ENCODE measurements at regions not wholly inside any gene's neighbourhood (a gene's known extent, or its start where the extent isn't known, plus 50 kb on each side); places are given as distances from the start of the nearest gene placed in this dataset.
"Not testable (repeated sequence)": the region's sequence is repeated elsewhere in the genome, so short reads cannot be mapped to it uniquely, and the experiment has no call there.

GRCh38 chr6:4359108-4359730, 223.8 kb upstream of the ECI2 start:
- Mint-ChIP-seq H3K4me3 (no peak overlapping the region), H3K27ac (no peak overlapping the region), H3K4me1 (ENCODE audit: low read depth) (no peaks in the 10 kb centered on the region), H3K36me3 (ENCODE audit: insufficient read depth in 2 of 2) (peaks cover 0 to 1% of the 10 kb centered on the region in 2 donors), H3K9me3 (peaks cover 2 to 8% of the 10 kb centered on the region in 2 donors), H3K27me3 (ENCODE audit: low read depth) (peaks cover 24% of the 10 kb centered on the region)
- no peak for DNase-seq
- ATAC-seq (replicated peaks in 1 of 2): no peak

- H3K27me3 Mint-ChIP-seq (ENCODE audit: low read depth): peaks cover 22% of the 10 kb centered on the region
- peaks cover 2 to 8% of the 10 kb centered on the region in 2 donors for H3K9me3 Mint-ChIP-seq
- peaks cover 0 to 1% of the 10 kb centered on the region in 2 donors for H3K36me3 Mint-ChIP-seq (ENCODE audit: insufficient read depth in 2 of 2)
- no peak overlapping the region for H3K27ac Mint-ChIP-seq
- ATAC-seq (replicated peaks in 1 of 2): peak; percentile 49 to 93
- no peak overlapping the region for H3K4me3 Mint-ChIP-seq
- peak; percentile 32 to 50 for DNase-seq
- H3K4me1 Mint-ChIP-seq (ENCODE audit: low read depth): no peaks in the 10 kb centered on the region
Observed at GRCh38 chr6:4358414-4359107, 223.2 kb upstream of the ECI2 start.

DNA sequence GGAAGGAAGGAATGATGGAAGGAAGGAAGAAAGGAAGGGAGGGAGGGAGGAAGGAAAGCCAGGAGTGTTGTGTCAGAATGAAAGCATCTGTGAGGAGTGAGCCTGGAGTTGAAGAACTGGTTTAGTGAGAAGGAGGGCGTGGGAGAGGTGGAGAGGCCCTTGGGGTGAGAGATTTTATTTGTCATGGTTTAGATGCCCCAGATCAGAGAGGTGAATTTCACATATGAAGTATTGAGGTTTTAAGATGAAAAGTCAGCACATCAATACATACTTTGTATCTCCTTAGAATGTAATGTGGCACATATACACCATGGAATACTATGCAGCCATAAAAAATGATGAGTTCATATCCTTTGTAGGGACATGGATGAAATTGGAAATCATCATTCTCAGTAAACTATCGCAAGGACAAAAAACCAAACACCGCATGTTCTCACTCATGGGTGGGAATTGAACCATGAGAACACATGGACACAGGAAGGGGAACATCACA, 222.3 kb upstream of the ECI2 start:
- not testable (repeated sequence) for DNase-seq; H3K4me1 Mint-ChIP-seq (ENCODE audit: low read depth); H3K36me3 Mint-ChIP-seq (ENCODE audit: insufficient read depth in 2 of 2); ATAC-seq (replicated peaks in 1 of 2); H3K4me3 Mint-ChIP-seq; H3K9me3 Mint-ChIP-seq; H3K27ac Mint-ChIP-seq
- H3K27me3 Mint-ChIP-seq (ENCODE audit: low read depth): peaks cover 22% of the 10 kb centered on the region

- peaks cover 0 to 1% of the 10 kb centered on the region in 2 donors for H3K36me3 Mint-ChIP-seq (ENCODE audit: insufficient read depth in 2 of 2)
- no peak for ATAC-seq (replicated peaks in 1 of 2)
- no peaks in the 10 kb centered on the region for H3K4me1 Mint-ChIP-seq (ENCODE audit: low read depth)
- H3K27me3 Mint-ChIP-seq (ENCODE audit: low read depth): peaks cover 21% of the 10 kb centered on the region
- H3K4me3 Mint-ChIP-seq: no peak overlapping the region
- peaks cover 2 to 8% of the 10 kb centered on the region in 2 donors for H3K9me3 Mint-ChIP-seq
- no peak overlapping the region for H3K27ac Mint-ChIP-seq
- no peak for DNase-seq
Observed at GRCh38 chr6:4356899-4357659, 221.7 kb upstream of the ECI2 start.

- no peaks in the 10 kb centered on the region for H3K4me1 Mint-ChIP-seq (ENCODE audit: low read depth)
- H3K9me3 Mint-ChIP-seq: peaks cover 2 to 8% of the 10 kb centered on the region in 2 donors
- no peak overlapping the region for H3K27ac Mint-ChIP-seq
Observed at GRCh38 chr6:4355241-4355640, 219.9 kb upstream of the ECI2 start.

DNA sequence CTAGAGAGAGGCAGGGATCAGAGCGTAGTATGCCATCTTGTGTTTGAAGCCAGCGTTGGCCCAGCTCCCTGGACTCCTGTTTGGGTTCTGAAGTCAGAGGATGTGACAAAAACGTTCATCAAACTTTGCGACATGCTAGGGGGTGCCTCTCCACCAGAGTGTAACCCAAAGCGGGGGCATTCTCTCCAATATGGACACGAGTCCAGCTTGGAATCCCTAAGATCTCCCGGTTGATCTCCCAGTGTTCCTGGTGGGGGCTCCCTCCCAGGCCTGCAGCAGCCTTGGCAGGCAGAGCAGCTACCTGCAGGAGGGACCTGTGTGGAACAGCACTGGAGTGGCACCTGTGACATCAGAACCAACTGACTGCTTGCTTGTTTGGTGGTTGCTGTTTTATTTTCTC, 218.8 kb upstream of the ECI2 start:
- Mint-ChIP-seq H3K4me3 (no peak overlapping the region), H3K27me3 (ENCODE audit: low read depth) (peaks cover 10% of the 10 kb centered on the region), H3K4me1 (ENCODE audit: low read depth) (no peaks in the 10 kb centered on the region), H3K36me3 (ENCODE audit: insufficient read depth in 2 of 2) (peaks cover 0 to 1% of the 10 kb centered on the region in 2 donors), H3K27ac (no peak overlapping the region), H3K9me3 (peaks cover 2 to 8% of the 10 kb centered on the region in 2 donors)
- no peak for ATAC-seq (replicated peaks in 1 of 2)
- DNase-seq: no peak

More at GRCh38 chr6:4355241-4355640, 219.9 kb upstream of the ECI2 start:
- Mint-ChIP-seq H3K27me3 (ENCODE audit: low read depth) (peaks cover 10% of the 10 kb centered on the region), H3K4me3 (no peak overlapping the region), H3K36me3 (ENCODE audit: insufficient read depth in 2 of 2) (peaks cover 0 to 1% of the 10 kb centered on the region in 2 donors)
- ATAC-seq (replicated peaks in 1 of 2) (no peak), DNase-seq (no peak)

GRCh38 chr6:4352731-4353130, 217.4 kb upstream of the ECI2 start:
- H3K27me3 Mint-ChIP-seq (ENCODE audit: low read depth): peaks cover 10% of the 10 kb centered on the region

GRCh38 chr6:4352322-4352669, 216.9 kb upstream of the ECI2 start:
- Mint-ChIP-seq H3K9me3 (peaks cover 2 to 4% of the 10 kb centered on the region in 2 donors), H3K36me3 (ENCODE audit: insufficient read depth in 2 of 2) (peaks cover 0 to under 1% of the 10 kb centered on the region in 2 donors), H3K27ac (no peak overlapping the region), H3K27me3 (ENCODE audit: low read depth) (peaks cover 11% of the 10 kb centered on the region), H3K4me1 (ENCODE audit: low read depth) (no peaks in the 10 kb centered on the region), H3K4me3 (no peak overlapping the region)
- DNase-seq (no peak), ATAC-seq (replicated peaks in 1 of 2) (no peak)

More at GRCh38 chr6:4352731-4353130, 217.4 kb upstream of the ECI2 start:
- ATAC-seq (replicated peaks in 1 of 2) (no peak), DNase-seq (no peak)
- Mint-ChIP-seq H3K4me1 (ENCODE audit: low read depth) (no peaks in the 10 kb centered on the region), H3K27ac (no peak overlapping the region), H3K4me3 (no peak overlapping the region), H3K9me3 (peaks cover 2 to 8% of the 10 kb centered on the region in 2 donors), H3K36me3 (ENCODE audit: insufficient read depth in 2 of 2) (peaks cover 0 to 1% of the 10 kb centered on the region in 2 donors)

DNA sequence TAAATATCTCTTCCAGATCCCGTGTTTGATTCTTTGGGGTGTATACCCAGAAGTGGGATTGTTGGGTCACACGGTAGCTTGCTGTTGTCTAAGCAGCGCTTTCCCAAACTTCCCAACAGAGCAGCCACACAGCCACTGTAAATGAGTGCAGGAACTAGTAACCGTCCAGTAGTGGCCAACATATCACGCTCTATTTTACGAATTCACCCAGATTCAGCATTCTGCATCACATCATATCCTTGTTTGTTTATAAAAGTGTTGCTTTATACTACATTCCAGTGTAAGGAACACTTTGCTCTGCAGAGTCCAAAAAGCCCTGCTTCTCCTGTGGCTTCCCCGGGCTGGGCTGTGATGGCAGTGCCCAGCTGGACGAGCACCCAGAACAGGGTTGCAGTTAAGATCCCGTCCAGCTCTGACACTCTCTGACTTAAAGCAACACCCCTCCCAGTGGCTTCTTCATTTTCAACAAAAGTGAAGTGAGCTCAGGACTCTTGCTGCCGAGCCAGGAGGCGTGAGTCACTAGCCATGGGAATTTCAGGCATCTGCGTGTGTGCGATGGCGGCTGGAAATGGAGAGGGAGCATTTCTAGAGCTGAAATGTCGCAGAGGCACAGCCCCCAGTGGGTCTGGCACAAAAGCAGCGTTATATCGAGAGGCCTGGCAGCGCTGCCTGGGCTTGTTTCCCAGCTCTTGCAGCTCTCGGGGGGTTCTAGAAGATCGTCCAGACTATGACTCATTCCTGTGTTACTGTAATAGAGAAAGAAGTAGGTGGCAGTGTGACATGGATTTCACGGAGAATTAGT, 216.3 kb upstream of the ECI2 start:
- Mint-ChIP-seq H3K36me3 (ENCODE audit: insufficient read depth in 2 of 2) (no peaks in the 10 kb centered on the region), H3K9me3 (peaks cover 2 to 3% of the 10 kb centered on the region in 2 donors), H3K4me1 (ENCODE audit: low read depth) (no peaks in the 10 kb centered on the region), H3K27me3 (ENCODE audit: low read depth) (peaks cover 14% of the 10 kb centered on the region), H3K27ac (no peak overlapping the region), H3K4me3 (no peak overlapping the region)
- DNase-seq: no peak
- ATAC-seq (replicated peaks in 1 of 2): no peak

DNA sequence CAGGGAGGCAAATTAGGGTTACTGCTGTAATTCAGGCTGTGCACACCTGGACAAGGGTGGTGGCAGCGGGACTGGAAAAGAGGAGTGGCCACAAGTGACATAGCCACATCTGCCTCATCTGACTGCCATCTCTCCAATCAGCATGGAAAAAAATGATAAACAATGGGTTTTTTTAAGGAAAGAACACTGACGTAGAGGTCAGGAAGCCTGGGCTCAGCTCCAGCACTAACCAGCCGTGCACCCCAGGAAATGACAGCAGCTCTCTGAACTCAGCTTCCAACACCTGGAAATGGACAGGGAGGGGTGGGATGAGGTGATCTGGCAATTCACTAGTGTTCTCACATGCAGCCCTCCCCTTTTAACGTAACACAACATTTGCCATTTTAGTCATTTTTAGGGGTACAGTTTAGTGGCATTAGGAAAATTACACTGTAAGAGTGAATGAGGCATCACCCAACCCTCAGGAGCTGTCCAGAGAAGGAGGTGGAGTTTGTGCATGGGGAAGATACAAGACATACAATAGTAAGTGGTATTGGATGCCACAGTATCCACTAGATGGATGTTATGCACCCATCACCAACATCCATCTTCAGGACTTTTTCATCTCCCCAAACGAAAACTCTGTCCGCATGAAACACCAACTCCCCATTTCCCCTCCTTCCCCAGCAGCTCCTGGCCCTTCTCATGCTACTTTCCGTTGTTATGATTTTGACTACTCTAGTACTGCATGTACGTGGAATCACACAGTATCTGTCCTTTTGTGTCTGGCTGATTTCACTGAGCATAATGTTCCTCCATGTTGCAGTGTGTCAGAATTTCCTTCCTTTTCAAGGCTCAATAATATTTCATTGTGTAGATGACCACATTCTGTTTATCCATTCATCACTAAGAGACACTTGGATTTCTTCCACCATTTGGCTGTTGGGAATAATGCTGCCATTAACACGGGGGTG, 215.5 kb upstream of the ECI2 start:
- DNase-seq (no peak), ATAC-seq (replicated peaks in 1 of 2) (no peak)
- H3K27ac Mint-ChIP-seq: no peak overlapping the region
- no peaks in the 10 kb centered on the region for H3K36me3 Mint-ChIP-seq (ENCODE audit: insufficient read depth in 2 of 2)
- H3K9me3 Mint-ChIP-seq: no peaks in the 10 kb centered on the region
- H3K27me3 Mint-ChIP-seq (ENCODE audit: low read depth): peaks cover 18% of the 10 kb centered on the region
- H3K4me1 Mint-ChIP-seq (ENCODE audit: low read depth): no peaks in the 10 kb centered on the region
- H3K4me3 Mint-ChIP-seq: no peak overlapping the region

GRCh38 chr6:4349931-4350330, 214.6 kb upstream of the ECI2 start:
- Mint-ChIP-seq H3K9me3 (no peaks in the 10 kb centered on the region), H3K27ac (no peak overlapping the region), H3K4me3 (no peak overlapping the region)

DNA sequence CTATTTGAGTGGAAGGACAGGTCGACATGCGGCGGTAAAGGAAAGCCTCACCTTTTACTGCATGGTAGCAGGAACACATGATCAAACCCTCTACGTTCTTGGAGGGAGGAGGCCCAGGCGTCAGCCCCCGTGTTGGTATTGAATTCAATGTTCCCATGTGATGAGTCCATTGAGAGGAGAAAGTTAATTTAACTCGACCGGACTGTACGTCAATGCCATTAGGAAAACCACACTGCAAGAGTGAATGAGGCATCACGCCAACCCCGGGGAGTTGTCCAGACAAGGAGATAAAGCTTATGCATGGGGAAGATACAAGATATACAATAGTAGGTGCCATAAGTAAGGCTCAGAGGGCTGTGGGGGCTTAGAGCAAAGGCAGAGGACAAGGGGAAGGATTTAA, 213.9 kb upstream of the ECI2 start:
- H3K4me3 Mint-ChIP-seq: no peak overlapping the region
- no peaks in the 10 kb centered on the region for H3K9me3 Mint-ChIP-seq
- H3K27me3 Mint-ChIP-seq (ENCODE audit: low read depth): peaks cover 13% of the 10 kb centered on the region
- ATAC-seq (replicated peaks in 1 of 2) (no peak), DNase-seq (no peak)
- H3K27ac Mint-ChIP-seq: no peak overlapping the region
- H3K36me3 Mint-ChIP-seq (ENCODE audit: insufficient read depth in 2 of 2): no peaks in the 10 kb centered on the region
- H3K4me1 Mint-ChIP-seq (ENCODE audit: low read depth): no peaks in the 10 kb centered on the region

More at GRCh38 chr6:4349931-4350330, 214.6 kb upstream of the ECI2 start:
- Mint-ChIP-seq H3K27me3 (ENCODE audit: low read depth) (peaks cover 13% of the 10 kb centered on the region), H3K4me1 (ENCODE audit: low read depth) (no peaks in the 10 kb centered on the region), H3K36me3 (ENCODE audit: insufficient read depth in 2 of 2) (no peaks in the 10 kb centered on the region)
- ATAC-seq (replicated peaks in 1 of 2) (no peak), DNase-seq (no peak)

All from activated T-cell treated with anti-CD3 and anti-CD28 coated beads, Interleukin-2, amount 50 U/mL, for 72 hours (primary cell).